ENCODE measurements at regions not wholly inside any gene's neighbourhood (a gene's known extent, or its start where the extent isn't known, plus 50 kb on each side); places are given as distances from the start of the nearest gene placed in this dataset.

DNA sequence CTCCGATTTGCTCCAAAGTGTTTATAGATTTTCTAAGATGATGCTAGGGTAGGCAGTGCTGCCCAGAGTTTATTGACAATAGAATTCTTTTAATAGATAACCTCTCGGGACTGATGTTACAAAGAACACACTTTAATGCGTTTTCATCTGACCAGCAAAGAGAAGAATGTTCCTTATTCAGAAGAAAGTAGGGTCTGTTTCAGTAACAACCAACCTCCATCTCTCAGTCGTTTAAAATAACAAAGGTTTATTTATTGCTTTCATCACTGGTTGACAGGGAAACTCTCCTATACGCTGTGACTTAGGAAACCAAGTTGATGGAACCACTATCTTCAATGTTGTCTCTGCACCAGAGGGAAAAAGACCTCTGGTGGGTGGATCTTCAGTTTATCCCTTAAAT is 55.1 kb upstream of the PAPPA start:
- TF ChIP-seq CTCF (IDR thresholded peaks at IDR 0.05; ENCODE audit: low read depth, low read length, missing input control) (no peak), GABPA (IDR thresholded peaks at IDR 0.05 in 1 of 2, conservative IDR thresholded peaks at IDR 0.05 in 1 of 2) (no peak), FOXA1 (IDR thresholded peaks at IDR 0.05) (no peak), MAX (IDR thresholded peaks at IDR 0.05) (no peak), EGR1 (IDR thresholded peaks at IDR 0.05; ENCODE audit: low read depth in 2 of 2) (no peak), RAD21 (IDR thresholded peaks at IDR 0.05) (no peak), REST (IDR thresholded peaks at IDR 0.05) (no peak), NR2F2 (IDR thresholded peaks at IDR 0.05) (no peak), SP1 (IDR thresholded peaks at IDR 0.05) (no peak), JUND (IDR thresholded peaks at IDR 0.05) (no peak)
- TF ChIP-seq, protein P1, sequence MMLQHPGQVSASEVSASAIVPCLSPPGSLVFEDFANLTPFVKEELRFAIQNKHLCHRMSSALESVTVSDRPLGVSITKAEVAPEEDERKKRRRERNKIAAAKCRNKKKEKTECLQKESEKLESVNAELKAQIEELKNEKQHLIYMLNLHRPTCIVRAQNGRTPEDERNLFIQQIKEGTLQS (IDR thresholded peaks at IDR 0.05): no peak

Data from liver (tissue), 3 donors.